Mesothelial cell of epicardium (in vitro differentiated cells): ENCODE measurements at regions not wholly inside any gene's neighbourhood (a gene's known extent, or its start where the extent isn't known, plus 50 kb on each side); places are given as distances from the start of the nearest gene placed in this dataset.

Experiments used
- DNase-seq, 2 experiments: peaks; one replicate each; pipeline ENCODE4 v3.0.0; 2021; ENCODE audit warnings: low spot score in 2 of 2; ENCODE audit not compliant: unreplicated experiment in 2 of 2
- H3K27ac Mint-ChIP-seq: 2 replicates; pipeline ENCODE4 v1.8.0; 2021; ENCODE audit warnings: mixed read lengths
- H3K27me3 Mint-ChIP-seq: 2 replicates; pipeline ENCODE4 v1.8.0; 2021; ENCODE audit warnings: low read depth, mixed read lengths
- H3K36me3 Mint-ChIP-seq: 2 replicates; pipeline ENCODE4 v1.8.0; 2021; ENCODE audit warnings: mixed read lengths
- H3K4me1 Mint-ChIP-seq: 2 replicates; pipeline ENCODE4 v1.8.0; 2021; ENCODE audit warnings: mixed read lengths
- H3K4me3 Mint-ChIP-seq: 2 replicates; pipeline ENCODE4 v1.8.0; 2021; ENCODE audit warnings: mild to moderate bottlenecking, moderate library complexity, mixed read lengths
- H3K9me3 Mint-ChIP-seq: 2 replicates; pipeline ENCODE4 v1.8.0; 2021; ENCODE audit warnings: mixed read lengths
- TF ChIP-seq, protein P1 (sequence below): fragments of 200-600 bp; sonication (generic); IDR thresholded peaks from one replicate; pipeline ENCODE4 v1.5.0; 2021; ENCODE audit warnings: antibody characterized with exemption; ENCODE audit not compliant: unreplicated experiment

DNA sequence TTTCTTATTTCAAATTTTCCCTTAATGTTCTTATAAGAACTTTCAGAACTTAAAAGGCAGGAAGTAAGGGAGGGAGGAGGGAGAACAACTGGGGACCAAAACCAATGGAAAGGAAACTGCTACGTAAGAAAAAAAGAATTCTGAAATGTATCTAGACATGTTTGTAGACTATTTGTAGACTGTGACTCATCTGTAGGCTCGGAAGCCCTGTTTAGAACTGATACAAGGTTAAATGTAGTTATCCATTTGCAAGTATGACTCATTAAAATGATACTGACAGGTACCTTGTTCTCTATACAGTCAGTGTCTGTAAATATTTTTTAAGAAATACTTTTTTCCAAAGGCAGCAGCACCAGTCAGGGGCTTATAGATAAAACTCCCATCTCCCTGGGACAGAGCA, 202.0 kb downstream of the DHX15 start:
- H3K27me3 Mint-ChIP-seq: peaks cover 28% of the 10 kb centered on the region

DNA sequence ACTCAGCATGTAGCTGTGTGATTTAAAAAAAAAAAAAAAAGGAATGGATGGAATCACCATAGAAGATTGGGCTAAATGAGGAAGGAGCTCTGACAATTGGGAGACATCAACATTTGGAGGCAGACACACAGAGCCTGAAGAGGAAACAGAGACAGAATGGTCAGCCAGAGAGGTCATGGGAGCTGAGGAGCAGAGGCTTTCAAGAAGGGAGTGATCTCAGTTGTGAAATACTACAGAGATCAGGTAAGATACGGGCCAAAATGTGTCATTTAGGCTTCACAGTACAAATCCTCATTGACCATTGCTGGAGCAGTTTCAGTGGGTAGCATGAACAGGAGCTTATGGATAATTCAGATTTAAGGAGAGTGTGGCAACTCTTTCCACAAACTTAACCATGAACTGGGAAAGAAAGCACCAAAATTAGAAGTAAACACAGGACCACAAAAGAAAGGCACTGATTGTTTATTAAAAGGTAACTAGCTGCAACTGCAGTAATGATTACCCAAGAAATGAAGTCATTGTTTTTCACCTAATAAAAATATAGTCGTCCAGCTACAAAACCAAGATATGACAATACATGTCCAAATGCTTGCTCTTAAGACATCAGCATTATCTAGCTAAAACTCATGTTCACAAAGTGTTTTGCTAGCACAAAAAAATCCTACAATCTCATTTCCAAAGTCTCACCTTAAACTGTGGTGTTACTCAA, 203.2 kb downstream of the DHX15 start:
- DNase-seq: no peak
- H3K4me3 Mint-ChIP-seq: no peak overlapping the region
- TF ChIP-seq, protein P1, sequence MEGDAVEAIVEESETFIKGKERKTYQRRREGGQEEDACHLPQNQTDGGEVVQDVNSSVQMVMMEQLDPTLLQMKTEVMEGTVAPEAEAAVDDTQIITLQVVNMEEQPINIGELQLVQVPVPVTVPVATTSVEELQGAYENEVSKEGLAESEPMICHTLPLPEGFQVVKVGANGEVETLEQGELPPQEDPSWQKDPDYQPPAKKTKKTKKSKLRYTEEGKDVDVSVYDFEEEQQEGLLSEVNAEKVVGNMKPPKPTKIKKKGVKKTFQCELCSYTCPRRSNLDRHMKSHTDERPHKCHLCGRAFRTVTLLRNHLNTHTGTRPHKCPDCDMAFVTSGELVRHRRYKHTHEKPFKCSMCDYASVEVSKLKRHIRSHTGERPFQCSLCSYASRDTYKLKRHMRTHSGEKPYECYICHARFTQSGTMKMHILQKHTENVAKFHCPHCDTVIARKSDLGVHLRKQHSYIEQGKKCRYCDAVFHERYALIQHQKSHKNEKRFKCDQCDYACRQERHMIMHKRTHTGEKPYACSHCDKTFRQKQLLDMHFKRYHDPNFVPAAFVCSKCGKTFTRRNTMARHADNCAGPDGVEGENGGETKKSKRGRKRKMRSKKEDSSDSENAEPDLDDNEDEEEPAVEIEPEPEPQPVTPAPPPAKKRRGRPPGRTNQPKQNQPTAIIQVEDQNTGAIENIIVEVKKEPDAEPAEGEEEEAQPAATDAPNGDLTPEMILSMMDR: no peak
- peaks cover 2% of the 10 kb centered on the region for H3K36me3 Mint-ChIP-seq
- no peak overlapping the region for H3K27ac Mint-ChIP-seq
- H3K27me3 Mint-ChIP-seq: peaks cover 29% of the 10 kb centered on the region
- no peaks in the 10 kb centered on the region for H3K4me1 Mint-ChIP-seq
- H3K9me3 Mint-ChIP-seq: peaks cover 25% of the 10 kb centered on the region

More for the DNA sequence above, 202.0 kb downstream of the DHX15 start:
- TF ChIP-seq, protein P1: no peak
- H3K27ac Mint-ChIP-seq: no peak overlapping the region
- H3K4me3 Mint-ChIP-seq: no peak overlapping the region
- H3K36me3 Mint-ChIP-seq: peaks cover 2% of the 10 kb centered on the region
- DNase-seq: no peak
- H3K9me3 Mint-ChIP-seq: peaks cover 29% of the 10 kb centered on the region
- H3K4me1 Mint-ChIP-seq: no peaks in the 10 kb centered on the region

DNA sequence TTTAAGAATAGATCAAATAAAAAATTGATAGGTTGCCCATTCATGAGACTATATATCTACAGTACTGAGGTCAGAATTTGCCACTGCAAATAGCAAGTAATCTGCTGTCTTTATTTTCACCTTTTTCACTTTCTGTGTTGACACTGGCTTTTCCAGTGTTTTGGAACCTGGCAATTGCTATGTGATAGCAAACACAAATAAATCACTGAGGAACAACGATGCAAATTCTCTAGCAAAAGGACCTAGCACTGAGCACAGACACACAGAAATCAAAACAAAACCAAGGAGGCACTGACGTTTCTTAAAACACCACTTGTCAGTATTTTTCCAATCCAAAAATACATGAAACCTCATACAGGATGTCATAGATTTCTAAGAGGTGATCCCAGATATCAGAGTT, 210.7 kb downstream of the DHX15 start:
- H3K27me3 Mint-ChIP-seq: peaks cover 9% of the 10 kb centered on the region
- H3K9me3 Mint-ChIP-seq: peaks cover 3% of the 10 kb centered on the region
- DNase-seq: no peak
- no peak overlapping the region for H3K27ac Mint-ChIP-seq
- no peaks in the 10 kb centered on the region for H3K36me3 Mint-ChIP-seq
- H3K4me1 Mint-ChIP-seq: no peaks in the 10 kb centered on the region
- no peak overlapping the region for H3K4me3 Mint-ChIP-seq
- TF ChIP-seq, protein P1: no peak

DNA sequence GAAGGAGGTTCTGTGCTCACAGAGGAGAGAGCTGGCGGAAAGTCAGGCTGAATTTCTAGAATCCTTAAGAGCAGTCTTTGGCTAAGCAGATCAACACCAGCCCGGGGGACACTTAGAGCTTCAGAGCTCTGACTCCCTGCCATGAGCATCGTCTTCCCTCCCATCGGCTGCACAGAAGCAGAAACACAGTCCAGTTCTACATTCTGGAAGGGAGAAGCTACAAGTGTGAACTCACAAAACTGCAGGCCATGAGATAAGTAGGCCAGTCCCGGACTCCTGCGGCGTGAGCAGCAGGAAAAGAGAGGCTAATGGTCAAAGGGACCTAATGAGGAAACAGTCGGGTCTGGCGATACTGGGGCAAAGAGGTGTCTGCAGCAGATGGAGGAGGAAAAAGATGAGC, 211.5 kb downstream of the DHX15 start:
- TF ChIP-seq, protein P1: no peak
- Mint-ChIP-seq H3K27ac (no peak overlapping the region), H3K4me1 (no peaks in the 10 kb centered on the region), H3K27me3 (peaks cover 9% of the 10 kb centered on the region), H3K36me3 (no peaks in the 10 kb centered on the region), H3K4me3 (no peak overlapping the region), H3K9me3 (peaks cover 3% of the 10 kb centered on the region)
- no peak for DNase-seq

DNA sequence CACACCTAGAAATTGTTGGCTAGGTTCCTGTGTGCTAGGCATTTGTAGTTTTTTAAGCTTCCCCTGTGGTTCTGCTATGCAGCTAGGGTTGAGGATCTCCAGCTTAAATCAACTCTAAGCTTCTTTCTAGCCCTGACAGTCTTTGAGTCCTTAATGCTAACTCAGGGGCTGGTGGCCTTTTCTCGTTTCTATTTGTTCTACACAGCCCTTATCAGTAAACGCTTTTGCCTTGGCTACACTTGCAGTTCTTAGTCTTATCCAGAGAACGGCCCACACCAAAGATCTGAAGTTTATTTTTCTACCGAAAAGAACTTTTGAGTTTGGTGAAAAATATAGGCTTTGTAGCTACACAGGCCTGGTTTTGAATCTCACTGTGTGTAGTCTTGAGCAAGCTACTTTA, 212.0 kb downstream of the DHX15 start:
- Mint-ChIP-seq H3K4me3 (no peak overlapping the region), H3K9me3 (peaks cover 3% of the 10 kb centered on the region), H3K36me3 (no peaks in the 10 kb centered on the region), H3K27ac (no peak overlapping the region), H3K4me1 (no peaks in the 10 kb centered on the region), H3K27me3 (peaks cover 9% of the 10 kb centered on the region)
- TF ChIP-seq, protein P1: no peak
- no peak for DNase-seq
